GM12872 (cell line): ENCODE measurements at regions not wholly inside any gene's neighbourhood (a gene's known extent, or its start where the extent isn't known, plus 50 kb on each side); places are given as distances from the start of the nearest gene placed in this dataset.

Source experiments
- TF ChIP-seq, protein P1 (sequence below): IDR thresholded peaks from 3 replicates; pipeline ENCODE4 v1.5.1; 2011; ENCODE audit warnings: low read depth, mild to moderate bottlenecking, low read length, moderate library complexity; ENCODE audit not compliant: insufficient read depth

DNA sequence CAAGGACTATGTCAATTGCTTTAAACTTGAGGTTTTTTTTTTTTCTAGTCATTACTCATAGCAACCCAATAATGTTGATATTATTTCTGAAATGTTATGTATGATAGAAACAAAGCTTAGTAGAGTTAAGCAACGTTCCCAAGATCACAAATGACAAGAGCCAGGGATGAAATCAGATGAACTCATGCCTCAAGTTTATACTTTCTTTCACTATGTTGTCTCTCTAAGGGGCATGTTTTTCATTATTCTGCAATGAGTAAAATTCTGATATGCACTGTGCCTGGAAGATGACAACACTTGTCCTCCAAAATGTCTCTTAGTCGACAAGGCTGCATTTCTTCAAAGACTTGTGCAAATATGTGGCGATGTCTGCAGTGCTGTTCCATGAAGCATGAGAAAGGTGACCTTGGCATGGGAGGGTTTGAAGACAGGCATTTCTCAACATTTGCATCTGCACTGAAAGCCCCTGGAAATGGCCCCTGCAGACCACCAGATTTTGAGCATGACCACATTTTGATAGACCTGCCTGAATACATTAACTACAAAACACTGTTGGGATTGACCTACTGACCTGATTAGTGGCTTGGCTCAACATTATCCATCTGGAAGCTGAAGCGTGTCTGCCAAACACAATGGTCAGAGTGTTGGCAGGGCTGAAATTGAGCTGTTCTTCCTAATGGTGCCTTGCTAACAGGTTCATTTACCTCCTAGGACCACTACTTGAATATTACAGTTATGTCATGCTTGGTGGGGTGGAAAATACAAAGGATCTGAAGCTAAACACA, 1027.5 kb downstream of the CDH11 start:
- TF ChIP-seq, protein P1, sequence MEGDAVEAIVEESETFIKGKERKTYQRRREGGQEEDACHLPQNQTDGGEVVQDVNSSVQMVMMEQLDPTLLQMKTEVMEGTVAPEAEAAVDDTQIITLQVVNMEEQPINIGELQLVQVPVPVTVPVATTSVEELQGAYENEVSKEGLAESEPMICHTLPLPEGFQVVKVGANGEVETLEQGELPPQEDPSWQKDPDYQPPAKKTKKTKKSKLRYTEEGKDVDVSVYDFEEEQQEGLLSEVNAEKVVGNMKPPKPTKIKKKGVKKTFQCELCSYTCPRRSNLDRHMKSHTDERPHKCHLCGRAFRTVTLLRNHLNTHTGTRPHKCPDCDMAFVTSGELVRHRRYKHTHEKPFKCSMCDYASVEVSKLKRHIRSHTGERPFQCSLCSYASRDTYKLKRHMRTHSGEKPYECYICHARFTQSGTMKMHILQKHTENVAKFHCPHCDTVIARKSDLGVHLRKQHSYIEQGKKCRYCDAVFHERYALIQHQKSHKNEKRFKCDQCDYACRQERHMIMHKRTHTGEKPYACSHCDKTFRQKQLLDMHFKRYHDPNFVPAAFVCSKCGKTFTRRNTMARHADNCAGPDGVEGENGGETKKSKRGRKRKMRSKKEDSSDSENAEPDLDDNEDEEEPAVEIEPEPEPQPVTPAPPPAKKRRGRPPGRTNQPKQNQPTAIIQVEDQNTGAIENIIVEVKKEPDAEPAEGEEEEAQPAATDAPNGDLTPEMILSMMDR: no peak

DNA sequence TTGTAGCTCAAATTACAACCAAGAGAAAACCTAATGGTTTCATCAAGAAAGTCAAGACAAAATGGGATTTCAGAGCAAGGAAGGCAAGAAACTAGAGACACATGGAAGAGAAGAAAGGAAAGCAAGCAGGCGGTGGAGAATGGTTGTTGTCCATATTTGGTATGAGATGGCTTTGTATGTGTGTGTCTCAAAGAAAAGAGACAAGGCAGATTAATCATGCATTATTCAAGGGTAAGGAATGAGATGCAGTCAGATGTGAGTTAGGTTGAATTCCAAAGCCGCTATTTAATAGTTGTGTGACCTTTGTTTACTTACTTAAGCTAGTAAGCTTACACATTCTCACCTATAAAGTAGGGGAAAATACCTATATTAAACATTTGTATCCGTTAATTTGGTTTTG, 1029.6 kb downstream of the CDH11 start:
- TF ChIP-seq, protein P1: no peak

DNA sequence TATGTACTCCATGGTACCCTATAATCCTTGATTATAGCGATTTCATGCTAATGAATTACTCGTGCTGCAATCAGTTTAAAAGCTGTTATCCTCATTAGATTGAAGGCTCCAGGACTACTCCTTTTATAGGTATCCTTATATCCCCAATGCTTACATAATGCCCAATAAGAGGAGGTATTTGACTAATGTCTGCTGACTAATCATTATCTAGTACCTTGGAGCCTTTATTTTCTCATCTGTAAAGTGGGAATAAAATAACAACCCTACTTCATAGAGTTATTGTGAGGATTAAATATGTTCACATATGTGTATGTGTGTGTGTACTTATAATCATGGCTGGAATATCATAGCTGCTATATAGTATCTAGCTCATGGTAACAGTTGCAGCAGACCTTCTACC, 1031.5 kb downstream of the CDH11 start:
- TF ChIP-seq, protein P1: no peak

DNA sequence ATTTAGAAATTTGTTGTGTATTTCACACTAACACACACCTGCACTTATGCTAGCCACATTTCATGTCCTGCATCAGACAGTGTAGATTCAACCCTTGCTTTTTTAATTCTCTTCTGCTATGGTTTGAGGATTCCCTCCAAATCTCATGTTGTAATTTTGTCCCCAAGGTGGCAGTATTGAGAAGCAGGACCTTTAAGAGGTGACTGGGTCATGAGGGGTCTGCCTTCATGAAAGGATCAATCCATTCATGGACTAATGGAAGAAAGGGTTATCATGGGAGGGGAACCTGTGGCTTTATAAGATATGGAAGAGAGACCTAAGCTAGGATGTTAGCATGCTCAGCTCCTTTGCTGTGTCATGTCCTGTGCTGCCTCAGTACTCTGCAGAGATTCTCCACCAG, 1032.2 kb downstream of the CDH11 start:
- TF ChIP-seq, protein P1: no peak

DNA sequence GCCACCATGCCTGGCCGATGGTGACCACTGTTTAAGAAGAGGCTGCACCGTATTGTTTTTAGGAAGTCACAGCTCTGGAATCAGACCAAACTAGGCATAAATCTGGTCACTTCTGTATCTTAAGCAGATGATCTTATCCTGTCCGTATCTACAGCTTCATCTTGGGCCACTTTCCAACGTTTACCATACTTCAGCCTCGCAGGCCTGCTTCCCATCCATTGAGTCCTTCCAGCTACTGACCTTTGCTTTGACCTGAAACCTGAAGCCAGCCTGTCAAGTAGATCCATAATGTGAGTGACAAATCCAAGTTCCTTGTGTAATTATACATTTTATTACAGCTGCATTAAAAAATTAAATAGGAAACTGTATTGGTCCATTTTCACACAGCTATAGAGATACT, 1033.0 kb downstream of the CDH11 start:
- TF ChIP-seq, protein P1: no peak

DNA sequence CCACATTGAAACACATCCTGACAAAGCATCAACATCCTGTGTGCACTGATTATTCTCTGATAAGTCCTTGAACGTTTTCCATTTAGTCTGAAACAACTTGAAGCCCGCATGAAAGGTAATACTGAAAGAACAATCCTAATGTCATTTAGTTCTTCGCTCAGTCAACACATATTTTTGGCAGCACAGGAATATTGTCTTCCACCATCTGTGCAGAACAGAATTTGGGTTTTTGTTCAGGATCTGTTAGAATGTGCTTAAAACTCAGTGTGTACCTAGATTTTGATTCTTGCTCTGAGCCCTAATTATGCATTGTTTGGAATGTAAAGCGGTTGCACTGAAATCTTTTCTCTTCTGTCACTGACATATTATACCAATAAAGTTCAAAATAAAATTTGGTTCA, 1036.6 kb downstream of the CDH11 start:
- TF ChIP-seq, protein P1: no peak

DNA sequence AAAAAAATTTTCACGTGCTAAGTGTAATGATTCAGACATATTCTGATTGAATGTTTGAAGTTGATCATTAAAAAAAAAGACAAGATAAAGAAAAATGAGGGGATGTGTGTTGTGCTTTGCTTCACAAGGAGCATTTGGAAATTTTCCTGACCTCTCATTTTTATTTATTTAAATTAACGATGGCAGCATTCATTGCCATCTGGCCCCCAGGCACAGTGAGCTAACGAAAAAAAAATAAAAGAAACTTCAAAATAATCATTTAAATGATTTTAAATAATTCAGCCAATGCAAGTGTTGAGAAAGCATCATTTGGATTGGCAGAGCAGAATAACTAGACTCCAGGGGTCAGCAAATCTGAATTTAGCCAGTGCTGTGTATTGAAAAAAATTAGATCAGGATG, 1037.2 kb downstream of the CDH11 start:
- TF ChIP-seq, protein P1: no peak
